Ovary (tissue), 3 donors: ENCODE measurements at regions not wholly inside any gene's neighbourhood (a gene's known extent, or its start where the extent isn't known, plus 50 kb on each side); places are given as distances from the start of the nearest gene placed in this dataset.

Source experiments
- EP300 ChIP-seq: sonication (generic); formaldehyde crosslinking; IDR thresholded peaks from one replicate; pipeline ENCODE4 v1.6.1; 2017; ENCODE audit warnings: antibody characterized with exemption
- POLR2A ChIP-seq: fragments of 450-650 bp; IDR thresholded peaks from one replicate; pipeline ENCODE4 v1.6.1; 2017; ENCODE audit warnings: antibody characterized with exemption, mild to moderate bottlenecking, moderate library complexity
- TF ChIP-seq, protein P1 (sequence below), 3 donors: fragments of 450-650 bp in 2 of 3; fragments of 200-600 bp in 1 of 3; IDR thresholded peaks; one replicate each; pipeline versions ENCODE4 v1.5.1 to v1.8.0; 2016 to 2022; ENCODE audit warnings: antibody characterized with exemption in 3 of 3, mild to moderate bottlenecking in 1 of 3
- donor health status: DM: no; HTN: no; CAD: no.

GRCh38 chr18:76053551-76053950 lies 441.5 kb downstream of the ZNF516 start:
- TF ChIP-seq, protein P1, sequence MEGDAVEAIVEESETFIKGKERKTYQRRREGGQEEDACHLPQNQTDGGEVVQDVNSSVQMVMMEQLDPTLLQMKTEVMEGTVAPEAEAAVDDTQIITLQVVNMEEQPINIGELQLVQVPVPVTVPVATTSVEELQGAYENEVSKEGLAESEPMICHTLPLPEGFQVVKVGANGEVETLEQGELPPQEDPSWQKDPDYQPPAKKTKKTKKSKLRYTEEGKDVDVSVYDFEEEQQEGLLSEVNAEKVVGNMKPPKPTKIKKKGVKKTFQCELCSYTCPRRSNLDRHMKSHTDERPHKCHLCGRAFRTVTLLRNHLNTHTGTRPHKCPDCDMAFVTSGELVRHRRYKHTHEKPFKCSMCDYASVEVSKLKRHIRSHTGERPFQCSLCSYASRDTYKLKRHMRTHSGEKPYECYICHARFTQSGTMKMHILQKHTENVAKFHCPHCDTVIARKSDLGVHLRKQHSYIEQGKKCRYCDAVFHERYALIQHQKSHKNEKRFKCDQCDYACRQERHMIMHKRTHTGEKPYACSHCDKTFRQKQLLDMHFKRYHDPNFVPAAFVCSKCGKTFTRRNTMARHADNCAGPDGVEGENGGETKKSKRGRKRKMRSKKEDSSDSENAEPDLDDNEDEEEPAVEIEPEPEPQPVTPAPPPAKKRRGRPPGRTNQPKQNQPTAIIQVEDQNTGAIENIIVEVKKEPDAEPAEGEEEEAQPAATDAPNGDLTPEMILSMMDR (IDR thresholded peaks at IDR 0.05): no peak
- TF ChIP-seq POLR2A (no peak), EP300 (no peak)
